GM12878 (cell line): ENCODE measurements at regions not wholly inside any gene's neighbourhood (a gene's known extent, or its start where the extent isn't known, plus 50 kb on each side); places are given as distances from the start of the nearest gene placed in this dataset.

Experiments
- E4F1 ChIP-seq: fragments of 450-650 bp; IDR thresholded peaks from 2 replicates; pipeline ENCODE4 v1.6.1; 2018; ENCODE audit warnings: borderline replicate concordance, mild to moderate bottlenecking; ENCODE audit not compliant: partially characterized antibody
- ETV6 ChIP-seq, 2 experiments: fragments of 450-650 bp in 1 of 2; IDR thresholded peaks in 1 of 2; conservative IDR thresholded peaks in 1 of 2; 2 replicates each; pipeline ENCODE4 v1.6.1; 2014; ENCODE audit warnings: antibody characterized with exemption in 1 of 2, borderline replicate concordance in 1 of 2, low read depth in 1 of 2, mild to moderate bottlenecking in 1 of 2, moderate library complexity in 1 of 2
- GABPA ChIP-seq: IDR thresholded peaks from 2 replicates; pipeline ENCODE4 v1.6.1; 2014; ENCODE audit warnings: antibody characterized with exemption, low read depth, mild to moderate bottlenecking, inconsistent platforms
- HDAC6 ChIP-seq: fragments of 200-600 bp; sonication (generic); IDR thresholded peaks from one replicate; pipeline ENCODE4 v1.8.0; 2017; ENCODE audit warnings: antibody characterized with exemption; ENCODE audit not compliant: unreplicated experiment
- MLLT1 ChIP-seq: fragments of 450-650 bp; IDR thresholded peaks from 2 replicates; pipeline ENCODE4 v1.6.1; 2016; ENCODE audit warnings: mild to moderate bottlenecking
- NR2C2 ChIP-seq: IDR thresholded peaks from 2 replicates; pipeline ENCODE4 v1.6.1; 2011; ENCODE audit warnings: borderline replicate concordance, low read depth; ENCODE audit not compliant: control insufficient read depth, insufficient read length
- PRDM15 ChIP-seq: fragments of 450-650 bp; formaldehyde crosslinking; IDR thresholded peaks from 2 replicates; pipeline ENCODE4 v1.4.0; 2020; ENCODE audit warnings: mild to moderate bottlenecking, moderate library complexity
- SMARCA5 ChIP-seq: fragments of 450-650 bp; IDR thresholded peaks from 2 replicates; pipeline ENCODE4 v1.6.1; 2017; ENCODE audit warnings: mild to moderate bottlenecking
- ZZZ3 ChIP-seq: IDR thresholded peaks from 2 replicates; pipeline ENCODE4 v1.6.1; 2011; ENCODE audit warnings: low read depth; ENCODE audit not compliant: control insufficient read depth, insufficient read length

- TF ChIP-seq MLLT1, result no peak
- TF ChIP-seq E4F1, result no peak
- no peak for TF ChIP-seq SMARCA5
- TF ChIP-seq ZZZ3, result no peak
- TF ChIP-seq GABPA, result no peak
- TF ChIP-seq ETV6 (conservative IDR thresholded peaks at IDR 0.05 in 1 of 2, IDR thresholded peaks at IDR 0.05 in 1 of 2; ENCODE audit: borderline replicate concordance in 1 of 2, low read depth in 1 of 2), result no peak
- TF ChIP-seq NR2C2, result no peak
- TF ChIP-seq HDAC6, result no peak
- no peak for TF ChIP-seq PRDM15
- TF ChIP-seq, all 136 proteins: peak for 0
Observed at GRCh38 chr10:33674491-33674890, 340.0 kb upstream of the NRP1 start (continued).
